Upper lobe of right lung (tissue), 1 donor: ENCODE measurements at regions not wholly inside any gene's neighbourhood (a gene's known extent, or its start where the extent isn't known, plus 50 kb on each side); places are given as distances from the start of the nearest gene placed in this dataset.
A peak's percentile ranks its signal among the peaks of the same experiment; 100 is the strongest.

Experiments
- ATAC-seq: fragments of 200-7000 bp; cut with Tn5 transposase; one replicate; pipeline ENCODE4 v1.9.1; 2020; ENCODE audit warnings: mild to moderate bottlenecking, moderate library complexity
- DNase-seq: peaks from one replicate; pipeline ENCODE4 v3.0.0-alpha.2; 2020
- H3K27ac ChIP-seq: fragments of 200-600 bp; one replicate; pipeline ENCODE4 v1.8.0; 2022
- H3K27me3 ChIP-seq: fragments of 200-600 bp; one replicate; pipeline ENCODE4 v1.8.0; 2022; ENCODE audit warnings: mild to moderate bottlenecking
- H3K36me3 ChIP-seq: fragments of 200-600 bp; one replicate; pipeline ENCODE4 v1.8.0; 2022
- H3K4me1 ChIP-seq: fragments of 200-600 bp; one replicate; pipeline ENCODE4 v1.8.0; 2022
- H3K4me3 ChIP-seq: fragments of 200-600 bp; one replicate; pipeline ENCODE4 v1.8.0; 2022; ENCODE audit warnings: mild to moderate bottlenecking
- H3K9me3 ChIP-seq: fragments of 200-600 bp; one replicate; pipeline ENCODE4 v1.8.0; 2022
- CTCF ChIP-seq: fragments of 200-600 bp; IDR thresholded peaks from one replicate; pipeline ENCODE4 v1.8.0; 2022; ENCODE audit warnings: antibody characterized with exemption
- intact Hi-C: fragments of 100-400 bp; cut with DNase I; formaldehyde crosslinking; loops from one replicate; pipeline ENCODE4 v1.11.0; 2022
- donor health status: DM: no; HTN: yes; CAD: no; lungs with severe emphysema.

- Histone ChIP-seq H3K9me3 (no peaks in the 10 kb centered on the region), H3K27me3 (no peaks in the 10 kb centered on the region), H3K36me3 (no peaks in the 10 kb centered on the region), H3K4me1 (no peaks in the 10 kb centered on the region), H3K27ac (no peak overlapping the region), H3K4me3 (no peak overlapping the region)
- intact Hi-C loops: no loop called here
- TF ChIP-seq CTCF: no peak
- DNase-seq (no peak), ATAC-seq (peak; percentile 58)
Measured at GRCh38 chr1:37128091-37128490, 93.8 kb upstream of the GRIK3 start.

GRCh38 chr1:37130221-37130948, 96.1 kb upstream of the GRIK3 start:
- no peak for TF ChIP-seq CTCF
- intact Hi-C loops: no loop called here
- ATAC-seq (no peak), DNase-seq (no peak)
- Histone ChIP-seq H3K4me1 (no peaks in the 10 kb centered on the region), H3K9me3 (no peaks in the 10 kb centered on the region), H3K27ac (no peak overlapping the region), H3K36me3 (no peaks in the 10 kb centered on the region), H3K4me3 (no peak overlapping the region), H3K27me3 (no peaks in the 10 kb centered on the region)

DNA sequence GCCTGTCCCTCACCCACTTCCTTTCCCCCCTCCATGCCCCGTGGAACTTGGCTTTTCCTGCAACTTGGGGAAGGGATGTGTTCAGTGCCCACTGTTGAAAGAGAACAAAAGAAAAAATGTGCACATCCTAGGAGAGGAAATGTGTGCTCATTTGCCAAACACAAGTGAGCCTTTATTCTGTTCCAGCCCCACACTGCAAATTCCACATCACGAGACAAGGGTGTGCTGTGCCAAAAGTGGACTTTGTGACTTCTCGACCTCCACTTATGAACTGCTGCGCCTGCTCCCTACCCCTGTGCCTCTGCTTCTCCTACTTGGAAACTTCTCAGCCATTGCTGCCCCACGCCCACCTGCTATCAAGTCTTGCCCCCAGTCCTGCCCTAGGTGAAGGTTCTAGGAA, 97.0 kb upstream of the GRIK3 start:
- Histone ChIP-seq H3K36me3 (no peaks in the 10 kb centered on the region), H3K27ac (no peak overlapping the region), H3K27me3 (peaks cover 5% of the 10 kb centered on the region), H3K4me3 (no peak overlapping the region), H3K9me3 (no peaks in the 10 kb centered on the region), H3K4me1 (no peaks in the 10 kb centered on the region)
- TF ChIP-seq CTCF: no peak
- intact Hi-C loops: no loop called here
- no peak for DNase-seq
- no peak for ATAC-seq

GRCh38 chr1:37133276-37134145, 99.2 kb upstream of the GRIK3 start:
- intact Hi-C loops: no loop called here
- Histone ChIP-seq H3K27ac (no peak overlapping the region), H3K4me3 (no peak overlapping the region), H3K9me3 (no peaks in the 10 kb centered on the region), H3K4me1 (no peaks in the 10 kb centered on the region), H3K27me3 (peaks cover 15% of the 10 kb centered on the region), H3K36me3 (no peaks in the 10 kb centered on the region)
- TF ChIP-seq CTCF: no peak
- DNase-seq: no peak
- ATAC-seq: no peak

DNA sequence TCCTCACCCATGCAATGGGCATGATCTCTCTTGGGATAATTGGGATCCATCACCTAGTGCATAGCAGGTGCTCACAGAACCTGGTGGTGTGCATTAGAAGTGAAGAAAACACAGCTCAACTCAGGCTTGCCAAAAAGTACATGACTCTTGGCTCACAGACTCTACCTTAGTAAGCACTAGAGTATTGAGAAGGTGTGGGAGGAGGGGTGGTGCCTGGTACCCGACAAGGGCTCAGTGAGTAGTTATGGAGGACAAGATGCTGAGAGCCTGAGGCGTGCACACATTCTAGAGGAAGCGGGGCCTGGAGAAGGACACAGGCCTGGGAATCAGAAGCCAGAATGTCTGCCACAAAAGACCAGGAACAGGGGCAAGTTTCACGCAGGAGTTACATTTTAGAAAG, 100.3 kb upstream of the GRIK3 start:
- ATAC-seq (no peak), DNase-seq (no peak)
- H3K4me3 ChIP-seq: no peak overlapping the region
- no peaks in the 10 kb centered on the region for H3K9me3 ChIP-seq
- H3K27me3 ChIP-seq: peaks cover 15% of the 10 kb centered on the region
- TF ChIP-seq CTCF: no peak
- intact Hi-C loops: no loop called here
- H3K36me3 ChIP-seq: no peaks in the 10 kb centered on the region
- no peaks in the 10 kb centered on the region for H3K4me1 ChIP-seq
- H3K27ac ChIP-seq: no peak overlapping the region
